GM12891 (cell line): ENCODE measurements at regions not wholly inside any gene's neighbourhood (a gene's known extent, or its start where the extent isn't known, plus 50 kb on each side); places are given as distances from the start of the nearest gene placed in this dataset.

Source experiments
- DNase-seq: peaks from one replicate; pipeline ENCODE4 v3.0.0; 2011; ENCODE audit warnings: low spot score; ENCODE audit not compliant: insufficient read length
- FAIRE-seq: peaks from 2 replicates; lab custom pipeline; 2011; peaks lifted over from hg19 to GRCh38; lab: Jason Lieb, UNC
- PAX5 ChIP-seq: IDR thresholded peaks from 2 replicates; pipeline ENCODE4 v1.6.1; 2011; ENCODE audit warnings: low read length, moderate library complexity, mild to moderate bottlenecking; ENCODE audit not compliant: insufficient read depth, severe bottlenecking
- POLR2A ChIP-seq: IDR thresholded peaks from 2 replicates; pipeline ENCODE4 v1.6.1; 2011; ENCODE audit warnings: low read depth, low read length, control low read depth
- POLR2AphosphoS5 ChIP-seq: IDR thresholded peaks from 2 replicates; pipeline ENCODE4 v1.6.1; 2011; ENCODE audit warnings: low read depth, low read length, control low read depth
- POU2F2 ChIP-seq: IDR thresholded peaks from 2 replicates; pipeline ENCODE4 v1.6.1; 2011; ENCODE audit warnings: low read depth, mild to moderate bottlenecking, control low read depth, low read length, moderate library complexity
- SPI1 ChIP-seq: IDR thresholded peaks from 2 replicates; pipeline ENCODE4 v1.6.1; 2011; ENCODE audit warnings: low read depth, low read length, control low read depth
- TAF1 ChIP-seq: IDR thresholded peaks from 2 replicates; pipeline ENCODE4 v1.6.1; 2011; ENCODE audit warnings: low read depth, low read length, control low read depth

DNA sequence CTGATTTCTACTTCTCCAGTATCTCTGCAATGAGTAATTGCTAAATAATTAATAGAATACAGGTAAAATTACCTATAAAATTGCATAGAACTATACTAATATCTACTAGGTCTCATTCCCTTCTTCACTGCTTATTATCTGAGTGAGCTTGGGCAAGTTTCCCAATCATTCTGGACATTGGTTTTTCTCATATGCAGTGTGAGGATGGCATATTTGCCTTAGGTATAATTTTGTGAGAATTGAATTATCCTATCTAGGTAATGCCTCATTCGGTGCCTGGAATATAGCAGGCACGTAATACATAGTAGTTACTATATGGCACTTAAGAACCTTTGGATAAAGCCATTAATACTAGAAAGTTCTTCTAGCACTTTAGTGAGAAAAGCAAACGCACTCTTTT lies 434.7 kb downstream of the GATA3 start:
- DNase-seq (no peak), FAIRE-seq (no peak)
- TF ChIP-seq POLR2A (no peak), POLR2AphosphoS5 (no peak), SPI1 (no peak), TAF1 (no peak), PAX5 (no peak), POU2F2 (no peak)

DNA sequence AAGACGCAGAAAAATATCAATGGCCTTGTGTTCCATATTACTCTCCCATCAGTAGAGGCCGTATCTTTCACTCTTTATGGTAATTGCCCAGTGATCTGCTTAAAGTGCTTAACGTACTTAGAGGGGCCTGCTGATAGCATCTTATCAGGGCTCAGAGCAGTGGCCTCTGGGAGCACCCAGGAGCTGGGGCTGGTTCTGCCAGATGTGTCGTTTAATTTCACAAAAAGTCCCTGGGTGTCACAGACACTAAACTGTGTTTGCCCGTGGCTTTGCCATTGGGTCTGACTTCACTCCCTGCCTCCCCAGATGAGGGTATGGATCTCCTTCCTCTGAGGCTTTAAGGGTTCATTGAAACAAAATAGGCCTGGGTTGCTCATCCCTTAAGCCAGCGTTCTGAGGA lies 435.3 kb downstream of the GATA3 start:
- TF ChIP-seq PAX5: no peak
- no peak for TF ChIP-seq TAF1
- FAIRE-seq (no peak), DNase-seq (no peak)

DNA sequence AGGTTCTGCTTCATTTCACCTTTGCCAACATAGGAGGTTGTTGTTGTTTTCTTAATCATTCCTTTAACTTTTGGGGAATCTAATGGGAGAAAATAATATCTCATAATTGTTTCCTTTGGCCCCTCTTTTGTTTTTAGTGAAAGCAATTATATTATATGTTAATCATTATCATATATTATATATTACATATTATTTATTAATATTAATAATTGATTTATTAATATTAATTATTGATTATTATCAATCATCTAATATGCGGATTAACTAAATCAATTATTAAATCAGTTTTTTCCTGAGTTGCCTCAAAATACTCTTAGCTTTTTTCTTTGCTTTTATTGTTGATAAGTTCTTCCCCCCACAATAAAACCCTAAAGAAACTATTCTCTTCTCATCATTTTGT lies 443.8 kb downstream of the GATA3 start:
- no peak for FAIRE-seq
- no peak for DNase-seq
- TF ChIP-seq POLR2A (no peak), TAF1 (no peak), POLR2AphosphoS5 (no peak), PAX5 (no peak), SPI1 (no peak), POU2F2 (no peak)

DNA sequence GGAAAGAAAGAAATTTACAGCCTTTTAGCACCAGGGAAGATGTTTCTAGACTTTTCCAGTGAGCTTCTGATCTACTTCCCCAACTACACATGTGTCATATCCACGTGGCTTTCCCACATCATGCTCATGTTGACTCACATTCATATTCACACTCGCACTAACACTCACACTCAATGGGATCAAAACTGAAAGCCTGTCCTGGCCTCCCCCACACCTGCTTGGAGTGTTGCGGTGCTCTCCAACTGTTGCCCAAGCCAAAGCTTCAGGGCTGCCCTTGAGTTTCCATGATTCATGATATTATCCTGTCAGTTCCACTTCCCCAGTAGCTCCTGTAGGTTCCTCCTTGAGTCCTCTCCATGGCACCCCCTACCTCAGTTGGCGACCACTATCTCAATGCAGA lies 444.4 kb downstream of the GATA3 start:
- TF ChIP-seq POLR2A (no peak), PAX5 (no peak), SPI1 (no peak), POU2F2 (no peak), POLR2AphosphoS5 (no peak), TAF1 (no peak)
- no peak for FAIRE-seq
- DNase-seq: no peak

DNA sequence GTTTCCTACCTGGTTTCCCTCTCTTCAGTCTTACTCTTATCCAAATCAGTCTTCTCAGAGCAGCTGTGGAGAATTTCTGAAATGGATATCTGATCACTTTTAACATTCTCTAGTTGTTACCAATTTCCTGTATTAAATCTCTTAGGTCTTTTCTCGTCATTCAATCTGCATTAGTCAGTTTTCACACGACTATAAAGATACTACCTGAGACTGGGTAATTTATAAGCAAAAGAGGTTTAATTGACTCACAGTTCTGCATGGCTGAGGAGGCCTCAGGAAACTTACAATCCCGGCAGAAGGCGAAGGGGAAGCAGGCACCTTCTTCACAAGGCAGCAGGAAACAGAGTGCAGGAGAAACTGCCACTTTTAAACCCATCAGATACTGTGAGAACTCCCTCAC lies 444.8 kb downstream of the GATA3 start:
- DNase-seq (no peak), FAIRE-seq (no peak)
- TF ChIP-seq POLR2A (no peak), TAF1 (no peak), POU2F2 (no peak), PAX5 (no peak), SPI1 (no peak), POLR2AphosphoS5 (no peak)

DNA sequence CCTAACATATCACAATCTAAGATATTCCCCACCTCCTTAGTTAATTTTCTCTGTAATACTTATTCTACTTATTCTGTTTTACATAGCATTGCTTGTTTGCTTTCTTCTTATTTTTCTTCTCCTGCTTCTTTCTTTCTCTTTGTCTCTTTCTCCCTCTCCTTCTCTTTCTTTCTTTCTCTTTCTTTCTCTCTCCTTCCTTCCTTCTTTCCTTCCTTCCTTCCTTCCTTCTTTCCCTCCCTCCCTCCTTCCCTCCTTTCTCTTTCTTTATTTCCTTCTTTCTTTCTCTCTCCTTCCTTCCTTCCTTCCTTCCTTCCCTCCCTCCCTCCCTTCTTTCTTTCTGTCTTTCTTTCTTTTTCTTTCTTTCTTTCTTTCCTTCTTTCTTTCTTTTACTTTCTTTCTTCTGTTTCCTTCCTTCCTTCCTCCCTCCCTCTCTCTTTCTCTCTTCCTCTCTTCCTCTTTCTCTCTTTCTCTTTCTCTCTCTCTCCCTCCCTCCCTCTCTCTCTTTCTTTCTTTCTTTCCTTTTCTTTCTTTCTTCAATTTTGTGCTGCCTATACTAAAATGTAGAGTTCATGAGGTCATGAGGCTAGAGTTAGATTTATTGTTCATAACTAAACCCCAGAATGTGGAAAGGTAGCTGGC lies 445.4 kb downstream of the GATA3 start:
- TF ChIP-seq POU2F2 (no peak), PAX5 (no peak), TAF1 (no peak), POLR2A (no peak), POLR2AphosphoS5 (no peak), SPI1 (no peak)
- FAIRE-seq: no peak
- no peak for DNase-seq

DNA sequence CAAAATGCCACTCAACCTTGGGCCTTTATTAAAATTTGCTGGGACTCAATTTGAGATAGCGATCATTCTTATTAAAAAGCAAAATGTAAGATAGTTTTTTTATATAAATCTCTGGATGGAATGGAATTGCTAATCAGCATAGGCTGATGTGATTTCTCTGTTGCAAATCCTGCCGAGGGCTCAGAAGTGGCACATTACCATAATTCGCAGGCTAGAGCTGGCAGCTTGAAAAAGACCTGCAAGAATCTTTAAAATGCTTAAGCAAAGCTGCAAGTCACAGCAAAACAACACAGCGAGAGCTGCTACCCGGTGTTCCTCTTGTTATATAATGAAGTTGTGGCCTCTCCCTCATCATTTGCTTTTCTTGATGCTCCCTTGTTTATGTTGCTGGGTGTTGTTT lies 448.1 kb downstream of the GATA3 start:
- no peak for TF ChIP-seq TAF1
- TF ChIP-seq POU2F2: no peak
- no peak for TF ChIP-seq PAX5
- no peak for TF ChIP-seq SPI1
- TF ChIP-seq POLR2A: no peak
- TF ChIP-seq POLR2AphosphoS5: no peak
- DNase-seq: no peak
- FAIRE-seq: no peak

DNA sequence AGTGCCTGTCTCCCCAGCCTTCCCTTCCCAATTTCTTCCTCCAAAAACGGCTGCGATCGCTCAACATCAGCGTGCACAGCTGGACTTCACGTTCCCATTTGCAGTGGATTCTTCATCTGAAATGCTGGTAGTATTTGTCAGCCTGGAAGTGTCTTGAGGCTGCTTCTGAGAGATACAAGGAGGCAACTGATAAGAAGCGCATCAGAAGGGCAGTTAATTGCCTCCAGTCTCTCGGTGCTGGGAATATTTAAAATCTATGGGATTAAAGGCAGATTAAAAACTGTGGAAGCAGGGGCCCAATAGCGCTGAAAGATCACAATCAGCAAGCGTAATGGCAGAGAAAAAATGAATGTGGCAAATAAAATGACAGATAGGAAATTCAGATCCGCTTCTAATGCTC lies 450.0 kb downstream of the GATA3 start:
- TF ChIP-seq POLR2AphosphoS5 (no peak), POLR2A (no peak), PAX5 (no peak), POU2F2 (no peak)
- DNase-seq (no peak), FAIRE-seq (no peak)

DNA sequence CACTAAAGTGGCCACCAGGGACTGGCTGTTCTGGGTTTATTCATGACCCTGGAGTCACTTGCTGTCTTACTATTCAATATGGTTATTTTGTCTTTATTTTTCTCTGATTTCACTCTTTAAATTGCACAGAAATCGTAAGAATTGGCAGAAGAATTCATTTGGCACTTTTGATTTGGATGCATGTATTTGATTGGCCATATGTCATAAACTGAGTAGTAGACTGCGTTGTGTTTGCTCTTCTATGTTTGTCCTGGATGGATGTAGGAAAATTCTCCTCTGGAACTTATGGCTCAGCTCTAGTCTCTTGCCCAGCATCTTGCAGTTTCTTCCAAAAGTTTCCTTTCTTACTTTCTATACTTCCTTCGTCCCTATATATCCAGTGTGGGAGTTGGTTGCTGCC lies 452.7 kb downstream of the GATA3 start:
- TF ChIP-seq POLR2A (no peak), SPI1 (no peak), POU2F2 (no peak), POLR2AphosphoS5 (no peak)
- no peak for DNase-seq
- FAIRE-seq: no peak

DNA sequence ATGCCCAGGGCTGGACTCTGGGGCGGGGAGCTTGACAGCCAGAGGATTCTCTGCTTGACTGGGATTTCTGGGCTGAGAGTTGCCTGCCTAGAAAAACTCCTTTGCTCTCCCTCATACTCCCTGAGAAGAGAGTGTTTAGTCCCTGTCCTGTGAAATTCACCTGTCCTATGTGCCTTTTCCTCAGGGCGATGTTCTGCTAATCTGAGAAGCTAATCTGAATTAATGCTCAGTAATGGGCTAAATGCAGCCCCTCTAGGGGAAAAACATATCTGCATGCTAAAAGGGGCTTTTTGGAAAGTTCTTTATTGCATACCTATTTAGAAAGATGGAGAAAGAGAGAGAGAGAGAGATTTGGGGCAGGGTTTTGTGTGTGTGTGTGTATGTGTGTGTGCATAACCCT lies 454.4 kb downstream of the GATA3 start:
- no peak for TF ChIP-seq POLR2AphosphoS5
- TF ChIP-seq PAX5: no peak
- no peak for TF ChIP-seq POLR2A
- no peak for FAIRE-seq
- no peak for DNase-seq

DNA sequence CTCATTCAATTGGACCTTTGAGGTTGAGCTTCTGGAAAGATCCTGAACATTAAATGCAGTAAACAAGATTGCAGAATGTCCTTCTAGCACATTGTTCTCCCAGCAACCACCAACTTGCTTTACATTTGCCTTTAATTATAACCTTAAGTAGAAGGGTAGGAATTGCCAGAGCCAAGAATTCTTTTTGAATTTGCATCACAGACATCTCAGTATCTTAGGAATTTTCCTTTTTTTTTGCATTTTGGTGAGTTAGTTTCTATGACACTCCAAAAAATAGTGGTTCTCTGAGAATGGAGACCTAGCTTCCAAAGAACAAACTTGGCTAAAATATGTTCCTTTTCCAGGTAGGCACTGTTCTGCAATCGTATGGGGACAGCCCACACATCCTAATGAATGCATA lies 456.0 kb downstream of the GATA3 start:
- no peak for FAIRE-seq
- TF ChIP-seq POLR2AphosphoS5: no peak
- no peak for TF ChIP-seq SPI1
- no peak for TF ChIP-seq POLR2A
- TF ChIP-seq TAF1: no peak
- TF ChIP-seq PAX5: no peak
- no peak for TF ChIP-seq POU2F2

More for the DNA sequence above, 456.0 kb downstream of the GATA3 start:
- no peak for DNase-seq
